GM06990 (cell line): ENCODE measurements at regions not wholly inside any gene's neighbourhood (a gene's known extent, or its start where the extent isn't known, plus 50 kb on each side); places are given as distances from the start of the nearest gene placed in this dataset.

Experiments used
- DNase-seq: peaks from one replicate; pipeline ENCODE4 v3.0.0-alpha.2; 2011; ENCODE audit not compliant: insufficient read length; ENCODE audit errors: extremely low read depth
- H3K27me3 ChIP-seq: replicated peaks from 2 replicates; pipeline ENCODE4 v1.6.0; 2011; ENCODE audit warnings: low read length; ENCODE audit not compliant: control insufficient read depth, insufficient read depth
- H3K36me3 ChIP-seq: 2 replicates; pipeline ENCODE4 v1.5.1; 2011; ENCODE audit warnings: low read length; ENCODE audit not compliant: control insufficient read depth, insufficient read depth
- H3K4me3 ChIP-seq: replicated peaks from 2 replicates; pipeline ENCODE4 v1.5.1; 2011; ENCODE audit warnings: low read depth, mild to moderate bottlenecking, control low read depth, low read length
- TF ChIP-seq, protein P1 (sequence below): IDR thresholded peaks from 2 replicates; pipeline ENCODE4 v1.5.1; 2011; ENCODE audit warnings: low read length, control low read depth, mild to moderate bottlenecking, inconsistent platforms; ENCODE audit not compliant: insufficient read depth, poor library complexity, severe bottlenecking

DNA sequence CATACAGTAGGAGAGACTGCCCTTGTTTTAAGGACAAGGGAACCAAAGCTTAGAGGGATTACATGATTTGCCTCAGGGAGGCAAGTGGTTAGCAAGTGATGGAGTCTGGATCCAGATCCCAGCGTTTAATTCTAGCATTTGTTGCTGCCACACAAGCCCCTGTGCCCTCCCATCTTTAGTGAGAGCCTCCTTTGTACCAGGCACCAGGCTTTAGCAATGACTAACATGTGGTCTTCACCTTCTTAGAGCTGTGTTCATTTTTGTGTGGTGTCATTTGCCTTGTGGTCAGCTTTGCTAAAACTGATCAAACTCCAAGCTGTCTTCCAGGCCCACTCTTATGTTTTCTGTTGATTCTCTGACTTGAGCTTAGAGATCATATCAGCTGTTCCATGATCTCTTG lies 290.5 kb downstream of the RPLP1 start:
- H3K4me3 ChIP-seq = no peak overlapping the region
- TF ChIP-seq, protein P1, sequence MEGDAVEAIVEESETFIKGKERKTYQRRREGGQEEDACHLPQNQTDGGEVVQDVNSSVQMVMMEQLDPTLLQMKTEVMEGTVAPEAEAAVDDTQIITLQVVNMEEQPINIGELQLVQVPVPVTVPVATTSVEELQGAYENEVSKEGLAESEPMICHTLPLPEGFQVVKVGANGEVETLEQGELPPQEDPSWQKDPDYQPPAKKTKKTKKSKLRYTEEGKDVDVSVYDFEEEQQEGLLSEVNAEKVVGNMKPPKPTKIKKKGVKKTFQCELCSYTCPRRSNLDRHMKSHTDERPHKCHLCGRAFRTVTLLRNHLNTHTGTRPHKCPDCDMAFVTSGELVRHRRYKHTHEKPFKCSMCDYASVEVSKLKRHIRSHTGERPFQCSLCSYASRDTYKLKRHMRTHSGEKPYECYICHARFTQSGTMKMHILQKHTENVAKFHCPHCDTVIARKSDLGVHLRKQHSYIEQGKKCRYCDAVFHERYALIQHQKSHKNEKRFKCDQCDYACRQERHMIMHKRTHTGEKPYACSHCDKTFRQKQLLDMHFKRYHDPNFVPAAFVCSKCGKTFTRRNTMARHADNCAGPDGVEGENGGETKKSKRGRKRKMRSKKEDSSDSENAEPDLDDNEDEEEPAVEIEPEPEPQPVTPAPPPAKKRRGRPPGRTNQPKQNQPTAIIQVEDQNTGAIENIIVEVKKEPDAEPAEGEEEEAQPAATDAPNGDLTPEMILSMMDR = no peak
- DNase-seq = no peak
- no peaks in the 10 kb centered on the region for H3K36me3 ChIP-seq
- peaks cover 8% of the 10 kb centered on the region for H3K27me3 ChIP-seq

DNA sequence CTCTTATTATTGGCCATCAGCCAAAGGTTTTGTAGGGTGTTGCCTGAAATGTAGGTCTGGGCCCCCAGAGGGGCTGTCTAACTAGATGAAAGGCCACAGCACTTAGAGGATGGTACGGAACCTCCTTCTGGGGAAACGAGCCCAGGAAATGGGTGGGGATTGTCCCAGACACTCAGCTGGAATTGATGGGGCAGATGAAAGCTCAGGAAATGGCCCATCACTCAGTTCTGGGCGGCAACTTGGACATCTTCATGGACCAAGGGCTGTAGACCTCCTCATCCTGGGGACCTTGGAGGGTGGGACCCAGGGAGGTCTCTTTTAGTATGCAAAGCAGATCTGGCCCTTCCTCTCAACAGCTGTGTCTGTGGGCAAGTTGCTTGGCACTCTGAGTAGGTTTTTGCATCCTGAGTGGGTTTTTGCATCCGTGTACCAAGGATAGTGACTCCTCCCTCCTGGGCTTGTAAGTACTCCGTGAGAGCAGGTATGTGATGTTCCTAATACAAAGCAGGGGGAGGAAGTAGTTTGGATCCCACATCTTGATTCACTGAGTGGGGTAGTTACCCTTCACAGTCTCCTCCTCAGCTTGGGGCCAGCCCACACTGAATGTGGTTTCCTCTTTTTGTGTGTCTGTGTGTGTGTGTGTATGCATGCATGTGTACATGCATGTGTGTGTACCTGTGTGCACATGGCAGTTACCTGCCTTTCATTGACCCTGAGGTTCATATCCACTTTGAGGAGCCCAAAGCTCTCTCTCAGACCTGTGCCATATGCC lies 292.0 kb downstream of the RPLP1 start:
- Histone ChIP-seq H3K4me3 (no peak overlapping the region), H3K27me3 (peaks cover 8% of the 10 kb centered on the region), H3K36me3 (no peaks in the 10 kb centered on the region)
- TF ChIP-seq, protein P1 = no peak
- no peak for DNase-seq

- Histone ChIP-seq H3K36me3 (no peaks in the 10 kb centered on the region), H3K27me3 (peaks cover 8% of the 10 kb centered on the region), H3K4me3 (no peak overlapping the region)
- TF ChIP-seq, protein P1 = no peak
- no peak for DNase-seq
Observed at GRCh38 chr15:69747193-69747592, 294.6 kb downstream of the RPLP1 start.

- no peak overlapping the region for H3K4me3 ChIP-seq
- no peak for DNase-seq
- peaks cover 8% of the 10 kb centered on the region for H3K27me3 ChIP-seq
- H3K36me3 ChIP-seq = no peaks in the 10 kb centered on the region
- TF ChIP-seq, protein P1 = no peak
Observed at GRCh38 chr15:69748131-69748530, 295.5 kb downstream of the RPLP1 start.

DNA sequence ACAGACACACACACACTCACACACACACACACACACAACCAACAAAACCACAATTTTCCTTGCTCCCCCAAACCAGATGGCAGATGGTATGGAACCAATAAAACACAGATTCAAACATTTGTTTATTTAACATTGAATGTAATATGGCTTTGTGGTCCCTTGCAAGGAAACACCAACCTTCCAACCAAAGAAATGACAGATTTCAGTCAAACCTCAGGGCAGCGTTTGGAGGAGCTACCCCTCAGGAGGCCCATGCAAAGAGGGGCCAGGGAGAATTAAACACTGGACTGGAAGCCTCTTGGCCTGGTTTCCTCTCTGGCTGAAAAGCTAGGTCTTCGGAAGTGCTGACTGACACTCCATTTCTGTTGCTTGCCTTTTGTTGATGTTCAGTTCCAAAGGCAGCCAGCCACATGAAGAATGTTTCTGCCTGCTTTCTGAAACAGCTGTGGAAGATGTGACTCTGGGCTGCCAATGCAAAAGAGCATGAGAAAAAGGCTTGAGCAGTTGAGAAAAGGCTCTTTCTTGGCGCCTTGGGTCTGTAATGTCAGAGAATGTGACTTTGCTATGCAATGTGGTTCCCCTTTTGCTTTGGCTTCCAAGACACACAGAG lies 296.1 kb downstream of the RPLP1 start:
- no peak for DNase-seq
- H3K36me3 ChIP-seq = no peaks in the 10 kb centered on the region
- peaks cover 6% of the 10 kb centered on the region for H3K27me3 ChIP-seq
- TF ChIP-seq, protein P1 = no peak
- no peak overlapping the region for H3K4me3 ChIP-seq

- DNase-seq = no peak
- Histone ChIP-seq H3K4me3 (no peak overlapping the region), H3K27me3 (peaks cover 5% of the 10 kb centered on the region), H3K36me3 (no peaks in the 10 kb centered on the region)
- TF ChIP-seq, protein P1 = no peak
Observed at GRCh38 chr15:69749274-69749673, 296.7 kb downstream of the RPLP1 start.
